ENCODE measurements at regions not wholly inside any gene's neighbourhood (a gene's known extent, or its start where the extent isn't known, plus 50 kb on each side); places are given as distances from the start of the nearest gene placed in this dataset.
"Not testable (repeated sequence)": the region's sequence is repeated elsewhere in the genome, so short reads cannot be mapped to it uniquely, and the experiment has no call there.

GRCh38 chr12:47366157-47366556 is 286.4 kb upstream of the AMIGO2 start:
- Mint-ChIP-seq H3K4me1 (peaks cover 6% of the 10 kb centered on the region; the same call in 1 of the 2 replicates), H3K9me3 (no peaks in the 10 kb centered on the region), H3K27me3 (ENCODE audit: low read depth) (no peaks in the 10 kb centered on the region; the same call in 1 of the 2 replicates), H3K4me3 (no peak overlapping the region), H3K36me3 (no peaks in the 10 kb centered on the region), H3K27ac (no peak overlapping the region)
- ATAC-seq (no peak), DNase-seq (ENCODE audit: low spot score) (no peak)
- no peak for TF ChIP-seq GRHL2 (CRISPR knock-in tag; IDR thresholded peaks at IDR 0.05; ENCODE audit: insufficient replicate concordance, severe bottlenecking)
- TF ChIP-seq ATF6 (CRISPR knock-in tag; IDR thresholded peaks at IDR 0.05), result no peak
- CTCF ChIA-PET, result no interaction called here
- POLR2A ChIA-PET, result no interaction called here

- ATAC-seq; H3K4me3 Mint-ChIP-seq; DNase-seq (ENCODE audit: low spot score); H3K9me3 Mint-ChIP-seq; H3K36me3 Mint-ChIP-seq; POLR2A ChIA-PET; H3K27ac Mint-ChIP-seq; H3K27me3 Mint-ChIP-seq (ENCODE audit: low read depth); CTCF ChIA-PET; H3K4me1 Mint-ChIP-seq: not testable (repeated sequence)
Observed at GRCh38 chr12:47365443-47366076, 285.8 kb upstream of the AMIGO2 start.

GRCh38 chr12:47364261-47364660 is 284.5 kb upstream of the AMIGO2 start:
- no peak for DNase-seq (ENCODE audit: low spot score)
- no peak for ATAC-seq
- Mint-ChIP-seq H3K4me1 (peaks cover 7% of the 10 kb centered on the region; the same call in 1 of the 2 replicates), H3K36me3 (no peaks in the 10 kb centered on the region), H3K27me3 (ENCODE audit: low read depth) (no peaks in the 10 kb centered on the region), H3K9me3 (peaks cover 2% of the 10 kb centered on the region), H3K27ac (no peak overlapping the region), H3K4me3 (no peak overlapping the region)
- CTCF ChIA-PET, result no interaction called here
- TF ChIP-seq TCF7 (CRISPR knock-in tag; IDR thresholded peaks at IDR 0.05; ENCODE audit: low read depth), result no peak
- no peak for TF ChIP-seq E2F5 (CRISPR knock-in tag; IDR thresholded peaks at IDR 0.05)
- no peak for TF ChIP-seq ZNF532 (CRISPR knock-in tag; IDR thresholded peaks at IDR 0.05; ENCODE audit: borderline replicate concordance)
- POLR2A ChIA-PET, result no interaction called here

- ATAC-seq (no peak), DNase-seq (ENCODE audit: low spot score) (no peak)
- no peak overlapping the region for H3K4me3 Mint-ChIP-seq
- ChIA-PET POLR2A (interaction anchor here (0.6 kb wide), 1 partner anchor 1173 kb away, joined by 3 read pairs; no protein-coding TSS in a partner anchor), CTCF (interaction anchor here (0.9 kb wide), 1 partner anchor 275 kb away, joined by 3 read pairs; no protein-coding TSS in a partner anchor)
- H3K27ac Mint-ChIP-seq, result no peak overlapping the region
- TF ChIP-seq ZNF532 (CRISPR knock-in tag; IDR thresholded peaks at IDR 0.05; ENCODE audit: borderline replicate concordance) (no peak), CREM (CRISPR knock-in tag; IDR thresholded peaks at IDR 0.05) (no peak), SMAD3 (CRISPR knock-in tag; IDR thresholded peaks at IDR 0.05; ENCODE audit: borderline replicate concordance) (no peak), AFF4 (CRISPR knock-in tag; IDR thresholded peaks at IDR 0.05; ENCODE audit: borderline replicate concordance) (no peak)
- H3K9me3 Mint-ChIP-seq, result peaks cover 5% of the 10 kb centered on the region
- H3K4me1 Mint-ChIP-seq, result peaks cover 7% of the 10 kb centered on the region; the same call in 1 of the 2 replicates
- no peaks in the 10 kb centered on the region for H3K27me3 Mint-ChIP-seq (ENCODE audit: low read depth)
- H3K36me3 Mint-ChIP-seq, result no peaks in the 10 kb centered on the region
Observed at GRCh38 chr12:47362126-47362705, 282.5 kb upstream of the AMIGO2 start.

Measured in WTC11 (cell line).